Fibroblast of lung (primary cell): ENCODE measurements at regions not wholly inside any gene's neighbourhood (a gene's known extent, or its start where the extent isn't known, plus 50 kb on each side); places are given as distances from the start of the nearest gene placed in this dataset.

Experiments
- DNase-seq, 2 donors: peaks; one replicate each; pipeline versions ENCODE4 v3.0.0 to v3.0.0-alpha.2; 2010; ENCODE audit warnings: low read depth in 2 of 2
- H2AFZ ChIP-seq: 2 replicates; pipeline ENCODE4 v1.5.1; 2012; ENCODE audit warnings: low read length, control low read depth, inconsistent platforms
- H3K27ac ChIP-seq: 2 replicates; pipeline ENCODE4 v1.5.1; 2011; ENCODE audit warnings: low read length, control low read depth; ENCODE audit not compliant: insufficient read depth
- H3K27me3 ChIP-seq: 2 replicates; pipeline ENCODE4 v1.5.1; 2011; ENCODE audit warnings: mild to moderate bottlenecking, low read length; ENCODE audit not compliant: control insufficient read depth, insufficient read depth
- H3K36me3 ChIP-seq: 2 replicates; pipeline ENCODE4 v1.5.1; 2011; ENCODE audit warnings: low read length; ENCODE audit not compliant: control insufficient read depth, insufficient read depth
- H3K4me1 ChIP-seq: 2 replicates; pipeline ENCODE4 v1.5.1; 2011; ENCODE audit warnings: low read length; ENCODE audit not compliant: control insufficient read depth, insufficient read depth; ENCODE audit errors: extremely low read depth
- H3K4me2 ChIP-seq: 2 replicates; pipeline ENCODE4 v1.5.1; 2011; ENCODE audit warnings: low read length, control low read depth; ENCODE audit not compliant: insufficient read depth; ENCODE audit errors: extremely low read depth
- H3K4me3 ChIP-seq, 4 experiments: fragments of 200-600 bp in 1 of 4; sonication (generic) in 1 of 4; replicated peaks in 1 of 4; 2 replicates each; pipeline ENCODE4 v1.5.1; 2011 to 2016; ENCODE audit warnings: low read length in 4 of 4, low read depth in 3 of 4, mild to moderate bottlenecking in 3 of 4, control low read depth in 2 of 4, inconsistent platforms in 1 of 4, mixed read lengths in 1 of 4; ENCODE audit not compliant: insufficient read depth in 1 of 4; ENCODE audit errors: control extremely low read depth in 1 of 4
- H3K79me2 ChIP-seq: 2 replicates; pipeline ENCODE4 v1.5.1; 2012; ENCODE audit warnings: mild to moderate bottlenecking, low read length, inconsistent platforms; ENCODE audit not compliant: control insufficient read depth, insufficient read depth
- H3K9ac ChIP-seq: 2 replicates; pipeline ENCODE4 v1.5.1; 2011; ENCODE audit warnings: mild to moderate bottlenecking, low read length, control low read depth; ENCODE audit not compliant: insufficient read depth
- H3K9me3 ChIP-seq: 2 replicates; pipeline ENCODE4 v1.5.1; 2012; ENCODE audit warnings: low read depth, low read length; ENCODE audit not compliant: control insufficient read depth, insufficient read depth
- H4K20me1 ChIP-seq: 2 replicates; pipeline ENCODE4 v1.5.1; 2011; ENCODE audit warnings: low read length; ENCODE audit not compliant: control insufficient read depth, insufficient read depth; ENCODE audit errors: extremely low read depth
- EZH2 ChIP-seq: IDR thresholded peaks from 2 replicates; pipeline ENCODE4 v1.5.1; 2012; ENCODE audit warnings: low read length, control low read depth, mild to moderate bottlenecking; ENCODE audit errors: missing control alignments
- TF ChIP-seq, protein P1 (sequence below), 2 donors: IDR thresholded peaks in 1 of 2; conservative IDR thresholded peaks in 1 of 2; 1 replicate in 1 of 2; 2 replicates in 1 of 2; pipeline ENCODE4 v1.5.1; 2011 to 2012; ENCODE audit warnings: low read length in 2 of 2, control low read depth in 1 of 2, inconsistent platforms in 1 of 2, low read depth in 1 of 2, mild to moderate bottlenecking in 1 of 2

DNA sequence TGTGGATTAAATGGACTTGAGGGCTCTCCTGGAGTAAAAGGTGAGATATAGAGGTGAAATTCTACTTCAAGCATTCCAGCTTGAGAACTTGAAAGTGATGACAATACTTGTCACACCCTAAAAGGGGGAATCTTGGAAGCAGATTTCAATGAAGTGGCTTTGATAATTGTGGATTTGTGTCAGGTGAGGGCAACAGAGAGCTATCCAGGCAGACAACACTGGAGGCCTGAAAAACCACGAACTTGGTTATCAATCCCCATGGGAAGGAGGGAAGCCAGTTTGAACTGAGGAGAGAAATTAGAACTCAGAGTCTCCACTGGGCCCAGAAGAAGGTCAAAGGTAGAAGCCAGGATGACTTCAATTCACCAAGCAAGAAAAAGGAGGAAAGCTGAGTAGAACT is 263.9 kb downstream of the FIGN start:
- Histone ChIP-seq H3K9me3 (no peaks in the 10 kb centered on the region), H3K36me3 (no peaks in the 10 kb centered on the region), H3K4me1 (no peaks in the 10 kb centered on the region), H2AFZ (no peak overlapping the region), H4K20me1 (no peaks in the 10 kb centered on the region), H3K27ac (no peak overlapping the region), H3K79me2 (no peaks in the 10 kb centered on the region), H3K27me3 (no peaks in the 10 kb centered on the region), H3K4me2 (no peak overlapping the region), H3K9ac (no peak overlapping the region), H3K4me3 (no peak overlapping the region)
- peak; percentile 18 to 30 for DNase-seq
- no peak for TF ChIP-seq EZH2
- TF ChIP-seq, protein P1, sequence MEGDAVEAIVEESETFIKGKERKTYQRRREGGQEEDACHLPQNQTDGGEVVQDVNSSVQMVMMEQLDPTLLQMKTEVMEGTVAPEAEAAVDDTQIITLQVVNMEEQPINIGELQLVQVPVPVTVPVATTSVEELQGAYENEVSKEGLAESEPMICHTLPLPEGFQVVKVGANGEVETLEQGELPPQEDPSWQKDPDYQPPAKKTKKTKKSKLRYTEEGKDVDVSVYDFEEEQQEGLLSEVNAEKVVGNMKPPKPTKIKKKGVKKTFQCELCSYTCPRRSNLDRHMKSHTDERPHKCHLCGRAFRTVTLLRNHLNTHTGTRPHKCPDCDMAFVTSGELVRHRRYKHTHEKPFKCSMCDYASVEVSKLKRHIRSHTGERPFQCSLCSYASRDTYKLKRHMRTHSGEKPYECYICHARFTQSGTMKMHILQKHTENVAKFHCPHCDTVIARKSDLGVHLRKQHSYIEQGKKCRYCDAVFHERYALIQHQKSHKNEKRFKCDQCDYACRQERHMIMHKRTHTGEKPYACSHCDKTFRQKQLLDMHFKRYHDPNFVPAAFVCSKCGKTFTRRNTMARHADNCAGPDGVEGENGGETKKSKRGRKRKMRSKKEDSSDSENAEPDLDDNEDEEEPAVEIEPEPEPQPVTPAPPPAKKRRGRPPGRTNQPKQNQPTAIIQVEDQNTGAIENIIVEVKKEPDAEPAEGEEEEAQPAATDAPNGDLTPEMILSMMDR (conservative IDR thresholded peaks at IDR 0.05 in 1 of 2, IDR thresholded peaks at IDR 0.05 in 1 of 2; ENCODE audit: low read depth in 1 of 2, low read length in 2 of 2) = peak; percentile 18 to 33

DNA sequence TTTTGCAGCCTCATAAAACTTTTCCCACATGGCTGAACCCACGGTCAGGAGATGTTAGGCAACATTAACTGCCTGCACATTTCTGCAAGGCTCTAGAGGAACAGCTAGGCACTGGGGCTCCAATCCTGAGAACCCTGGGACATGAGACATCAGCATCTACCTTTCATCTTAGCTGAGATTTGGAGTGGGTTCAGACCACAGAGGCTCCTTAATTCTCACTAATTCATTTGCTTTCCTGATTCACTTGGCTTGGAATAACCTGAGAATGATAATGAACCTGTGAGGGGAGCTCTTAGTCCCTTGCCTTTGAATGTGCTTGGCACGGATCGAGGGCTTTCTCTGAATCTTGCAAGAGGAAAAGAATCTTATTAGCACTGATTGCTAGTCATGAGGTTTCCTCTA is 266.2 kb downstream of the FIGN start:
- H3K4me3 ChIP-seq = no peak overlapping the region
- DNase-seq = peak in 1 of 2 donors; percentile 66
- no peaks in the 10 kb centered on the region for H3K27me3 ChIP-seq
- peaks cover 2% of the 10 kb centered on the region for H3K4me1 ChIP-seq
- no peak overlapping the region for H3K27ac ChIP-seq
- TF ChIP-seq, protein P1 (conservative IDR thresholded peaks at IDR 0.05 in 1 of 2, IDR thresholded peaks at IDR 0.05 in 1 of 2; ENCODE audit: low read depth in 1 of 2, low read length in 2 of 2) = no peak
- TF ChIP-seq EZH2 = no peak
- H4K20me1 ChIP-seq = no peaks in the 10 kb centered on the region
- H3K4me2 ChIP-seq = no peak overlapping the region
- no peak overlapping the region for H3K9ac ChIP-seq
- no peaks in the 10 kb centered on the region for H3K79me2 ChIP-seq
- no peak overlapping the region for H2AFZ ChIP-seq
- no peaks in the 10 kb centered on the region for H3K9me3 ChIP-seq
- no peaks in the 10 kb centered on the region for H3K36me3 ChIP-seq

DNA sequence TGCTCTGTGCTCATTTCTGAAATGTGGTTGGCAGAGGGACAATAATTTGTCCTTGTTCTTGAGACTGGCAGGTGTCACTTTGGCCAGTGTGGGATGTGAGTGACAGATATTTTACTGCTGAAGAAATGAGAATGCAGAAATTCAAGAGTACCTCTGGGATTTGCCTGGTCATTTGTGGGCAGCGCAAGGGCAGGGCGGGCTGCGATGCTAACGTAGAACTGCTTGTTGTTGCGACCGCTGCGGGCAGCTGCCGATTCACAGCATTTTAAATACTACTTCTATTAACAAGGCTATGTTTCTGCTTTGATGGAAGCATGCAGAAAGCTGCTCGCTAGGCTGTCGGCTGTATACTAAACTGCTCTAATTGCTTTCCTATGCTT is 268.6 kb downstream of the FIGN start:
- no peak for TF ChIP-seq EZH2
- TF ChIP-seq, protein P1 (conservative IDR thresholded peaks at IDR 0.05 in 1 of 2, IDR thresholded peaks at IDR 0.05 in 1 of 2; ENCODE audit: low read depth in 1 of 2, low read length in 2 of 2) = no peak

More for the DNA sequence above, 268.6 kb downstream of the FIGN start:
- Histone ChIP-seq H3K27ac (no peak overlapping the region), H3K36me3 (no peaks in the 10 kb centered on the region), H3K79me2 (no peaks in the 10 kb centered on the region), H3K4me1 (peaks cover 2% of the 10 kb centered on the region), H4K20me1 (no peaks in the 10 kb centered on the region), H3K9ac (no peak overlapping the region), H3K4me2 (no peak overlapping the region), H3K4me3 (no peak overlapping the region), H3K9me3 (no peaks in the 10 kb centered on the region), H2AFZ (no peak overlapping the region), H3K27me3 (no peaks in the 10 kb centered on the region)
- DNase-seq = peak in 1 of 2 donors; percentile 22
